Nephron (organoid): ENCODE measurements at regions not wholly inside any gene's neighbourhood (a gene's known extent, or its start where the extent isn't known, plus 50 kb on each side); places are given as distances from the start of the nearest gene placed in this dataset.

Experiments
- H3K27ac Mint-ChIP-seq, 3 experiments: 2 replicates each; pipeline ENCODE4 v1.8.0; 2020; ENCODE audit warnings: mixed read lengths in 3 of 3, mild to moderate bottlenecking in 2 of 3, moderate library complexity in 1 of 3
- H3K27me3 Mint-ChIP-seq: 2 replicates; pipeline ENCODE4 v1.8.0; 2021; ENCODE audit warnings: low read depth, mild to moderate bottlenecking, moderate library complexity, mixed read lengths
- H3K36me3 Mint-ChIP-seq: 2 replicates; pipeline ENCODE4 v1.8.0; 2020; ENCODE audit warnings: low read depth, mixed read lengths
- H3K4me1 Mint-ChIP-seq: 2 replicates; pipeline ENCODE4 v1.8.0; 2020; ENCODE audit warnings: mixed read lengths
- H3K4me3 Mint-ChIP-seq, 3 experiments: 2 replicates each; pipeline ENCODE4 v1.8.0; 2020; ENCODE audit warnings: mild to moderate bottlenecking in 3 of 3, mixed read lengths in 3 of 3, moderate library complexity in 2 of 3
- H3K9me3 Mint-ChIP-seq: 2 replicates; pipeline ENCODE4 v1.8.0; 2020; ENCODE audit warnings: mixed read lengths
- CTCF ChIP-seq, 3 experiments: fragments of 200-600 bp; sonication (generic); IDR thresholded peaks; one replicate each; pipeline ENCODE4 v1.5.0; 2021; ENCODE audit warnings: antibody characterized with exemption in 3 of 3; ENCODE audit not compliant: unreplicated experiment in 3 of 3

- H3K4me1 Mint-ChIP-seq = peaks cover 44% of the 10 kb centered on the region
- no peaks in the 10 kb centered on the region for H3K9me3 Mint-ChIP-seq
- peak overlapping the region; percentile 19 to 85 (median 74) for H3K27ac Mint-ChIP-seq
- no peak for TF ChIP-seq CTCF (IDR thresholded peaks at IDR 0.05; ENCODE audit: unreplicated experiment in 3 of 3)
- no peaks in the 10 kb centered on the region for H3K36me3 Mint-ChIP-seq
- no peaks in the 10 kb centered on the region for H3K27me3 Mint-ChIP-seq
- no peak overlapping the region for H3K4me3 Mint-ChIP-seq
Measured at GRCh38 chr15:62573876-62574275, 408.8 kb upstream of the C2CD4B start.

GRCh38 chr15:62578546-62578945 is 413.5 kb upstream of the C2CD4B start:
- no peak overlapping the region for H3K4me3 Mint-ChIP-seq
- H3K9me3 Mint-ChIP-seq = no peaks in the 10 kb centered on the region
- H3K27ac Mint-ChIP-seq = no peak overlapping the region
- no peaks in the 10 kb centered on the region for H3K27me3 Mint-ChIP-seq
- no peaks in the 10 kb centered on the region for H3K36me3 Mint-ChIP-seq
- no peak for TF ChIP-seq CTCF (IDR thresholded peaks at IDR 0.05; ENCODE audit: unreplicated experiment in 3 of 3)
- peaks cover 7% of the 10 kb centered on the region for H3K4me1 Mint-ChIP-seq

GRCh38 chr15:62578960-62579359 is 413.9 kb upstream of the C2CD4B start:
- H3K9me3 Mint-ChIP-seq = no peaks in the 10 kb centered on the region
- no peaks in the 10 kb centered on the region for H3K36me3 Mint-ChIP-seq
- no peak for TF ChIP-seq CTCF (IDR thresholded peaks at IDR 0.05; ENCODE audit: unreplicated experiment in 3 of 3)
- no peak overlapping the region for H3K27ac Mint-ChIP-seq
- no peaks in the 10 kb centered on the region for H3K27me3 Mint-ChIP-seq
- H3K4me3 Mint-ChIP-seq = no peak overlapping the region
- H3K4me1 Mint-ChIP-seq = peaks cover 3% of the 10 kb centered on the region

GRCh38 chr15:62579842-62580241 is 414.8 kb upstream of the C2CD4B start:
- no peaks in the 10 kb centered on the region for H3K36me3 Mint-ChIP-seq
- H3K9me3 Mint-ChIP-seq = no peaks in the 10 kb centered on the region
- no peak overlapping the region for H3K4me3 Mint-ChIP-seq
- H3K27me3 Mint-ChIP-seq = no peaks in the 10 kb centered on the region
- TF ChIP-seq CTCF (IDR thresholded peaks at IDR 0.05; ENCODE audit: unreplicated experiment in 3 of 3) = no peak
- H3K27ac Mint-ChIP-seq = no peak overlapping the region
- H3K4me1 Mint-ChIP-seq = no peaks in the 10 kb centered on the region

GRCh38 chr15:62582580-62582979 is 417.5 kb upstream of the C2CD4B start:
- H3K9me3 Mint-ChIP-seq = no peaks in the 10 kb centered on the region
- H3K4me1 Mint-ChIP-seq = peaks cover 9% of the 10 kb centered on the region
- no peak for TF ChIP-seq CTCF (IDR thresholded peaks at IDR 0.05; ENCODE audit: unreplicated experiment in 3 of 3)
- peak overlapping the region in 1 of 3 experiments; percentile 49 for H3K27ac Mint-ChIP-seq
- H3K4me3 Mint-ChIP-seq = no peak overlapping the region
- H3K27me3 Mint-ChIP-seq = no peaks in the 10 kb centered on the region
- no peaks in the 10 kb centered on the region for H3K36me3 Mint-ChIP-seq

GRCh38 chr15:62584301-62585235 is 419.5 kb upstream of the C2CD4B start:
- Mint-ChIP-seq H3K4me1 (peaks cover 17% of the 10 kb centered on the region), H3K27ac (no peak overlapping the region), H3K9me3 (no peaks in the 10 kb centered on the region), H3K27me3 (no peaks in the 10 kb centered on the region), H3K4me3 (no peak overlapping the region), H3K36me3 (peaks cover 2% of the 10 kb centered on the region)
- TF ChIP-seq CTCF (IDR thresholded peaks at IDR 0.05; ENCODE audit: unreplicated experiment in 3 of 3) = no peak
